Gastroesophageal sphincter (tissue), 4 donors: ENCODE measurements at regions not wholly inside any gene's neighbourhood (a gene's known extent, or its start where the extent isn't known, plus 50 kb on each side); places are given as distances from the start of the nearest gene placed in this dataset.

Experiments used
- ATAC-seq: fragments of 150-250 bp; one replicate; pipeline ENCODE4 v1.9.1; 2016; ENCODE audit warnings: mild to moderate bottlenecking, moderate library complexity
- H3K27ac ChIP-seq, 4 donors: fragments of 200-600 bp; sonication (generic) in 3 of 4; 1 replicate in 3 of 4; 2 replicates in 1 of 4; pipeline ENCODE4 v1.5.1; 2016 to 2019
- H3K27me3 ChIP-seq: fragments of 200-600 bp; sonication (generic); one replicate; pipeline ENCODE4 v1.5.1; 2019
- H3K36me3 ChIP-seq, 2 donors: fragments of 200-600 bp; sonication (generic); one replicate each; pipeline ENCODE4 v1.5.1; 2019; ENCODE audit warnings: control low read depth in 1 of 2
- H3K4me1 ChIP-seq, 3 donors: fragments of 200-600 bp; sonication (generic); 1 replicate in 2 of 3; 2 replicates in 1 of 3; pipeline ENCODE4 v1.5.1; 2016 to 2019; ENCODE audit warnings: control low read depth in 2 of 3
- H3K4me3 ChIP-seq, 2 donors: fragments of 200-600 bp; sonication (generic); one replicate each; pipeline ENCODE4 v1.5.1; 2019; ENCODE audit warnings: mild to moderate bottlenecking in 1 of 2, moderate library complexity in 1 of 2
- H3K9me3 ChIP-seq, 3 donors: fragments of 200-600 bp; sonication (generic); one replicate each; pipeline ENCODE4 v1.5.1; 2017 to 2019; ENCODE audit warnings: control low read depth in 2 of 3
- EP300 ChIP-seq: sonication (generic); formaldehyde crosslinking; IDR thresholded peaks from one replicate; pipeline ENCODE4 v1.6.1; 2017; ENCODE audit warnings: antibody characterized with exemption, mild to moderate bottlenecking
- POLR2A ChIP-seq, 2 donors: fragments of 450-650 bp; IDR thresholded peaks; one replicate each; pipeline ENCODE4 v1.6.1; 2017; ENCODE audit warnings: antibody characterized with exemption in 2 of 2, mild to moderate bottlenecking in 2 of 2, moderate library complexity in 1 of 2
- POLR2AphosphoS5 ChIP-seq: sonication (generic); formaldehyde crosslinking; IDR thresholded peaks from one replicate; pipeline ENCODE4 v1.6.1; 2017; ENCODE audit warnings: antibody characterized with exemption
- WGBS, 2 donors: methylation state at CpG; one replicate each; pipeline ENCODE4 v1.1.5; 2018; ENCODE audit warnings: low coverage in 1 of 2; 5-methylcytosine and 5-hydroxymethylcytosine counted together
- TF ChIP-seq, protein P1 (sequence below), 4 experiments: fragments of 200-600 bp in 2 of 4; fragments of 450-650 bp in 2 of 4; sonication (generic) in 1 of 4; IDR thresholded peaks; one replicate each; pipeline ENCODE4 v1.5.1; 2017 to 2019; ENCODE audit warnings: antibody characterized with exemption in 4 of 4, mild to moderate bottlenecking in 2 of 4, moderate library complexity in 2 of 4

DNA sequence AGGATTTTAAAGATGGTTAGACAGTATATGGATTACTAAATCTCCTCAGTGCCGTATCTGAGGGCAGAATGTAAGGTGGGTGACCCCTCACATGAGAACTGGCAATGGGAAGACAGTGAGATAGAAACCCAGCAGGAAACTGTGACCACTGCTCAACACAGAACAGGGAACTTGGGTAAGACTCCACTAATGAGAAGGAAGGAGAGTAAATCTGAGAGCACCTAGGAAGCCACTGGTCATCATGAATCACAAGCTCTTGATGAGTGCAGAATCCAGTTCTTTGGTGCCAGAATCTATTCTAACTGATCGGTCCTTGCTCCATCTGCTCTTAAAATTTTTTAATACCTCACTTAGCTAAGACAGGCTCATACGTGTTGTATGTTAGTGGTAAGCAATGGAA is 261.8 kb downstream of the KLF12 start:
- TF ChIP-seq EP300 (no peak), POLR2A (IDR thresholded peaks at IDR 0.05) (no peak), POLR2AphosphoS5 (no peak)
- TF ChIP-seq, protein P1, sequence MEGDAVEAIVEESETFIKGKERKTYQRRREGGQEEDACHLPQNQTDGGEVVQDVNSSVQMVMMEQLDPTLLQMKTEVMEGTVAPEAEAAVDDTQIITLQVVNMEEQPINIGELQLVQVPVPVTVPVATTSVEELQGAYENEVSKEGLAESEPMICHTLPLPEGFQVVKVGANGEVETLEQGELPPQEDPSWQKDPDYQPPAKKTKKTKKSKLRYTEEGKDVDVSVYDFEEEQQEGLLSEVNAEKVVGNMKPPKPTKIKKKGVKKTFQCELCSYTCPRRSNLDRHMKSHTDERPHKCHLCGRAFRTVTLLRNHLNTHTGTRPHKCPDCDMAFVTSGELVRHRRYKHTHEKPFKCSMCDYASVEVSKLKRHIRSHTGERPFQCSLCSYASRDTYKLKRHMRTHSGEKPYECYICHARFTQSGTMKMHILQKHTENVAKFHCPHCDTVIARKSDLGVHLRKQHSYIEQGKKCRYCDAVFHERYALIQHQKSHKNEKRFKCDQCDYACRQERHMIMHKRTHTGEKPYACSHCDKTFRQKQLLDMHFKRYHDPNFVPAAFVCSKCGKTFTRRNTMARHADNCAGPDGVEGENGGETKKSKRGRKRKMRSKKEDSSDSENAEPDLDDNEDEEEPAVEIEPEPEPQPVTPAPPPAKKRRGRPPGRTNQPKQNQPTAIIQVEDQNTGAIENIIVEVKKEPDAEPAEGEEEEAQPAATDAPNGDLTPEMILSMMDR (IDR thresholded peaks at IDR 0.05), result no peak
- peaks cover 0 to 26% (median 6%) of the 10 kb centered on the region in 3 donors for H3K4me1 ChIP-seq
- H3K36me3 ChIP-seq, result no peaks in the 10 kb centered on the region
- H3K27me3 ChIP-seq, result no peaks in the 10 kb centered on the region
- peak overlapping the region in 2 of 4 donors; percentile 13 to 75 for H3K27ac ChIP-seq
- ATAC-seq, result no peak
- H3K9me3 ChIP-seq, result no peaks in the 10 kb centered on the region
- WGBS, 2 donors, result 97% methylated on average over 3 of the region's 3 CpGs
- H3K4me3 ChIP-seq, result no peak overlapping the region

DNA sequence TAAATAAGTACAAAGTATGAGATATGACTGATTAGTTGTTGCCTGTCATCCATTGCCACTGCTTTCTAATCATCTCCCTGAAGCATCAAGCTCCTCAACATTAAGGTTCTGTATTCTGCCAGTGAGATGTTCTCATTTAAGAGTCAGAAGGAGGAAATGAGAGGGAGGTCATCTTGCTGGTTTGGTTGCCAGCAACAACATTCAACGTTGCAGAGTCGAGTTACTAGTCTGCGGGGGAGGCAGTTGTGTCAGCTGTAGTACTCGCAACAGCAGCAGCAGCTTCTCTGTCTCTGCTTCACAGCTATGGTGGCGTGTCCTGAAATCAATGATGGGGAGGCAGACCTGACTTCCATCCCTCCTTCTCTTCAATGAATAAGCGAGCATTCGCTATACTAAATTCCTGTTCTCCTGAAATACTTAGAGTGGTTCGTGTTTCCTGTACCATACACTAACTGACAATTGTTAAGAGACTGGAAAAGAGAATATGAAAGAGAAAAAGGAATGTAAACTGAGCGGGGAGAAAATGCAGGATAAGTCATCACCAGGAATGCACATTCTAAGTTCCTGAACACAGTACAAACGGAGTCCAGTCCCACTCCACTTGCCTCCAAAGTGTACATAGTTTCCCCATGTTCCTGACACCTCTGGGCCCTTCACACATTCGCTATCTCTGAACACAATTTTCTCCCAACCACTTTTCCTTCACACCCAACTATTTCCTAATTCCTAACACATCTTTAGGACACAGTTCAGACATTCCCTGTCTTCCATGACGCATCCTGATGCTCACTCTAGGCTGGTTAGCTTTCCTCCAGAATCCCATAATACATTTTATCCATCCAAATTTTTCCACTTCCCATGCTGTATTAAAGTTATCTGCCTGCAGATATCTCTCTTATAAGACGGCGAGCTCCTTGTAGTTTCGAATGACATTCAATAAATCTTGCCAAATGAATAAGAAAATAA is 263.0 kb downstream of the KLF12 start:
- Histone ChIP-seq H3K9me3 (no peaks in the 10 kb centered on the region), H3K27ac (peak overlapping the region; percentile 66 to 75 (median 70)), H3K4me3 (peak overlapping the region; percentile 17 to 23), H3K4me1 (peaks cover 0 to 22% (median 6%) of the 10 kb centered on the region in 3 donors), H3K27me3 (no peaks in the 10 kb centered on the region), H3K36me3 (no peaks in the 10 kb centered on the region)
- WGBS, 2 donors, result 44 to 74% methylated on average over 8 to 13 of the region's 15 CpGs
- ATAC-seq, result peak; percentile 58
- TF ChIP-seq, protein P1 (IDR thresholded peaks at IDR 0.05), result no peak
- TF ChIP-seq POLR2AphosphoS5 (no peak), POLR2A (IDR thresholded peaks at IDR 0.05) (no peak), EP300 (no peak)

DNA sequence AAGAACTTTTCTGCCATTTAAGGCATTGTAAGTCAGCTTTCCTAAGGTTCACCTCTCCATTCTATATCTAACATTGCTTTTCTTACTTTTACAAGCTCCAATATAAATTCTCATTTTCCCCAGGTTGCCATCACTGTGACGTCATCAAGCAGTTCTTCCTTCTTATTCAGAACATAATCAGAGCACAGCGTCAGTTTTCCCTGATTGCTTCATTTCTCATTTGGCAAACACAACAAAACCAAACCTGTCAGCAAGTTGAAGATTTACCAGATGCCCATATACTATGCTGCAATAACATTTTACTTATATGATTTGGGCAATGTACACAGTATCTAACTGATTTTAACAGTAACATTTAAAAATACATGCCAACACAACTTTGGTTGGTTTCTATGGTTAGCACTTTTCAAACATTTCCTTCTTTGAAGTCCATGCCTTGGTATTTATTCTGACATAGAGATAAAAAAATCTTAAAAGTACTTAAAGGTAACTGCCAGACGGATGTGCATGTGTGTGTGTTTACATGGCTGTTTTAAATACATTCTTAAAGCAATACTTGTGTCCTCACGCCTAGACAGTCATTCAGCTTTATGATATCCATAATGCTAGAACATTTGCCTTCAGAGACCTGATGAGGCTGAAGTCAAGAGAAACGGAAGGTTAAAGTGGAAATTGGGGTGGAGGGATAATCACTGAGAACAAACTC is 264.0 kb downstream of the KLF12 start:
- Histone ChIP-seq H3K36me3 (no peaks in the 10 kb centered on the region), H3K4me3 (no peak overlapping the region), H3K4me1 (peaks cover 0 to 17% (median 6%) of the 10 kb centered on the region in 3 donors), H3K27me3 (no peaks in the 10 kb centered on the region), H3K9me3 (no peaks in the 10 kb centered on the region), H3K27ac (peak overlapping the region; percentile 66 to 75 (median 70))
- no peak for ATAC-seq
- TF ChIP-seq, protein P1 (IDR thresholded peaks at IDR 0.05), result no peak
- TF ChIP-seq POLR2AphosphoS5, result no peak
- TF ChIP-seq EP300, result no peak
- 67 to 81% methylated on average over 3 to 5 of the region's 5 CpGs for WGBS, 2 donors

DNA sequence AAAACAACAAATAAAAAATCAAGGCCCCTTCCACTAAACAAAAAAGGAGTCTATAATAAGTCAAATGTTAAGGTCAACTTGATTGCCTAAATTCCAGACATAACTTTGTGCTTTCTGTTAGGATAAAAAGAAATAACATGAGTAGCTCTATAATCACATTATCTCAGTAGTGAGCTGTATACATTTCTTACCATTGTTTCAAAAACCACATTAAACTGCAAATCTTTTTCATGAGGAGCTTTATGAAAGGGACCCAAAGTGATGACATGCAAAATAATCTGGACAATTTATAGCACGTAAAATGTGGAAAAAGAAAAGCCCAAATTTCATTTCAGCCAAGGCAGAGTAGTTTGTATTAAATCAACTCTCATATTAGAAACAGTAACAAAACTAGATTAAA is 269.2 kb downstream of the KLF12 start:
- no peak overlapping the region for H3K4me3 ChIP-seq
- no peak for ATAC-seq
- no peaks in the 10 kb centered on the region for H3K27me3 ChIP-seq
- no peak overlapping the region for H3K27ac ChIP-seq
- WGBS, 2 donors, result 63 to 85% methylated on average over 1 of the region's 1 CpG
- H3K9me3 ChIP-seq, result no peaks in the 10 kb centered on the region
- H3K4me1 ChIP-seq, result peaks cover 0 to under 1% (median 0%) of the 10 kb centered on the region in 3 donors
- H3K36me3 ChIP-seq, result no peaks in the 10 kb centered on the region
- TF ChIP-seq POLR2AphosphoS5 (no peak), EP300 (no peak), POLR2A (IDR thresholded peaks at IDR 0.05) (no peak)
- TF ChIP-seq, protein P1 (IDR thresholded peaks at IDR 0.05), result no peak
